NCI-H460 (cell line): ENCODE measurements at regions not wholly inside any gene's neighbourhood (a gene's known extent, or its start where the extent isn't known, plus 50 kb on each side); places are given as distances from the start of the nearest gene placed in this dataset.

Source experiments
- DNase-seq: peaks from one replicate; pipeline ENCODE4 v3.0.0-alpha.2; 2016; ENCODE audit warnings: low read depth; ENCODE audit errors: extremely low read depth

DNA sequence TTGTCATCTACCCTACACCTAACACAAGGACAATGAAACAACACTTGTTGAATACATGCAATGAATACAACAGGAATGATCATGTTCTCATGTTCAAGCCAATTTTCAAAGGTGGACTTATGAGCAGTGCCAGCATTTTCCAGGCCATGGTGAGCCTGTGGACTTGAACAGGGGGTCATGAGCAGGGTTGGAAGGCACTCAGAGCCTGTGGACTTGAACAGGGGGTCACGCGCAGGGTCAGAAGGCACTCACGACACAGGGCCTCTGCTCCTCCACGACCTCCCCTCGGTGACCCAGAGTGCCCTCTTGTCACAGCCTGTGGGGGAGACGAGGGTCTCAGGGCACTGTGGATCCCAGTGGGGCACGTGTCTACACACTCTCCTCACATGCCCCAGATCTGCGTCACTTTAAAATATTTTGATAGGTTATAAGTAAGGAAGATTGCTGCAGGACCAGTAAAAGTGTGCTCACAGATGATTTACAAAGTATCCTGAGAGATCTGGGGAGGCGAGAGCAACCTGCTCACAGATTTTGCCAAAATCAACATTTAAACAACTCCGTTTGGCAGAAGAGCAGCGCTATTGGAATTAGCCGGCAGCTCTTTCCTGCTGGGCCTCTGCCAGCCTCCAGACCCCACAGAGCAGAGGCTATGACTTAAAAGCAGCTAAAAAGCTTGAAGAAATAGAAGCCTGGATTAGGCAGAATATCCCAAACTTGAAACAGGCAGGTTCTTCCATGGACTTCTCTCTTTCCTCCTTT, 121.9 kb downstream of the TMEM18 start:
- no peak for DNase-seq

DNA sequence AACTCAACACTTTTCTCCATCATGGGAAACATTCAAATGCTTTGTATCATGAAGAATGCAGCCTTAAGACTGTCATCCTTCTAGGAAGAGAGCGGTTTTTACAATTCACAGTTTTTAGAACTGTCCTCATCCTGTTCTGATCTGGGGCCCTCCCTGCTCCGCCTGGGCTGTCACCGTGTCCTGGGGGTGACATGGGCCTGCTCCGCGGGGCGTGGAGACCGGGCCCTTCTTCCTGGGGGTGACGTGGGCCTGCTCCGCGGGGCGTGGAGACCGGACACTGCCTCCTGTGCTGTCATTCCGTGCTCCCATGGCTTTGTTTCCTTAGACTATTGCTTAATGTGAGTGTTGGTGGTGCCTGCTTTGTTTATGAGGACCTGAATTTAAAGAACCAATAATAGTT, 122.8 kb downstream of the TMEM18 start:
- DNase-seq, result no peak

DNA sequence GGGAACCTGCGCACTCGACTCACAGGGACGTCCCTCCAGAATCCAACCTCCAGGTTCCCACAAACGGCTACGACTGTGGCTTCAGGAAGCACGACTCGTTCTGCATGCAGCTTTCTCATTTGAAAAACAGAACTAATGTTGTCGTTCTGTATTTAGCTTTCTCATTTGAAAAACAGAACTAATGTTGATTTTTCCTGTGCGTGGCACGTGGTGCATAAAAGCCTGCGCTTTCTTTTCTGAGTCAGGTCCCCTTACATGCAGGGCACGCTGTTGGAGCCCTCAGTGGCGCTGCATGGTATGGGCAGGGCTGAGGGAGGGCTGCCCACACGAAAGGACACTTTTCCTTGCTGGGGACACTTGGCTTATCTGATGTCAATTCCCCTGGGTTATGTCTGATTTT, 124.3 kb downstream of the TMEM18 start:
- DNase-seq, result no peak

DNA sequence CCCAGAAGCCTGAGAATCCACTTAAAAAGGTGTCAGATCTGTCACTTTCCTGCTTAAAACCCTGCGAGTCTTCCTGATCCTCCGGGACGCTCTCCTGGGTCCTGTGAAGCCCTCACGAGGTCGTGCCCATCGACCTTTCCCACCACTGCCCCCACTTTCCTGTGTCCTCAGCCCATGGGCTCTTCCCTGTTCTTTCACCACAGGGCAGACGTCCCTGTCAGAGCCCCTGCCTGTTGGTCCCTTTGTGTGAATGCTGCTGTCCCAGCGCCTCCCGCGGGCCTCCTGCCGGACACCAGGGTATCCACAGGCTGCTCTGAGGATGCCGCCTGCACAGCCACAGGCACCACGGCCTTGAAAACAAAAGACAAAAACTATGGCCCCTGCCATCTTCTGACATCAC, 125.6 kb downstream of the TMEM18 start:
- DNase-seq, result no peak

DNA sequence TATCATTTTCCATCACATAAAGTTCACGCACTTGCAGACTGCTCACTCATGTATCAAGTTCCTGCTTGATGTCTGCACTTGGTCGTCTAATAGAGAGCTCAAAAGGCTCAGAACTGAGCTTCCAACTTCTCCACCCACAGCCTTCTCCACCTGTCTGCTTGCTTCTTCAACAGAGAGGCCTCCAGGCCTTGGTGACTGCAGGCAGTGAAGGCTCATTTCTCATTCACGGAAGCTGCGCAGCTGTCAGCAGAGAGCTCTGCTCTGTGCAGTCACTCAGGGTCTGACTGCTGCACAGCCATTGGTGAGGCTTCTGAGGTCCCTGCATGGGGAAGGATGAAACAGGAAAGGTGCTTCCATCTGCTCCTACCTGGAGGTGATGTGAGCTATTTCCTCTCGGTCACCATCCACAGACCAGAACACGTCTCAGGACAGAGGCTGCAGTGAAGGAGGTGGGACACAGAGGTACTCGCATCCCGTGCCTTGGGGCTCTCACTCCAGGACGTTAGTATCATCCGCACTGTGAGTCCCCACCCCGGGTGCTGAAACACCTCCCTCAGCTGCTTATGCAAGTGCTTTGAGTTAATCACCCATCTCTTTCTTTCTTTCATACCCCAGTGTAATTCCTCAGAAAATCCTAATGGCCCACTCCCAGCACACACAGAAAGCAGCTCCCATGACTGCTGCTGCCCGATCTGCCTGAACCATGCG, 126.2 kb downstream of the TMEM18 start:
- no peak for DNase-seq

DNA sequence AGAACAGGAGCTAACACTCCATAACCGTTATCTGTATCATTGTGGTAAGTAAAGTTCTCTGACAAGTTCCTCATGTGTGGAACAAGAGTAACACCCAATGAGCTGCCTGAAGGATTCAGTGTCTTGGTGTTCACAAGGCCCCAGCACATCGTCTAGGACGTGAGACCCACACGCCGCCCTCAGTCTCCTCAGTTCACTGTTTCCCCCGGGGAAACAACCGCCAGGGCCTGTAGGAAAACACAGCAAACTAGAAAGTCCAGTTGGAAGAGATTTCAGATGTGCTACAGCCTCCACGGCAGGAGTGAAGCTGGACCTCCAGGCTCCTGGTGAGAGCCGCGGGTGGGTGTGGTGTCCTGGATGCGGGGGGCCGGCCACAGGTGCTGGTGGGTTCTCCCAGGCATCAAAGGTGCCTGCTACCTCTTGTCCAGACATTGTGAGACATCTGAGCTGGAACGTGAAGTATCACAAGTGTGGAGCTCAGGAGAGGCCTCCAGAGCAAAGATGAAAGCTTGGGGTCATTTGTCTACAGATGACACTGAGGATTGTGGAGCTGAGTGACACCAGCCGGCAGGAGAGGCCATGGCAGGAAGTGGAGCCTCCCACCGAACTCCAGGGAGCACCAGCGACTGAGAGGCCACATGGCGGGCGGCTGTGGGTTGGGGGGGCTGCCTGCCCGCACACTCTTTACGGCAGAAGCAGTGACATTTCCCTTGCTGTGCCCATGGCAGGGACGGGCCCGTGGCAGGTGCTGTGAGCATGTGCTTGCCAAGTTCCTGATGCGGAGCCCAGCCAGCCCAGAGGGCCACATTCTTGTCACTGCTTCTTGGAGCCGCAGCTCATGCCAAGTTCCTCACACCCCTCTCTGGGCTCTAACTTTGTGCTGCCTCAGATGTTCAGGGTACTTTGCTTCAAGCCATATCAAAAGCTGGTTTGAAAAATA, 131.2 kb downstream of the TMEM18 start:
- DNase-seq, result no peak

DNA sequence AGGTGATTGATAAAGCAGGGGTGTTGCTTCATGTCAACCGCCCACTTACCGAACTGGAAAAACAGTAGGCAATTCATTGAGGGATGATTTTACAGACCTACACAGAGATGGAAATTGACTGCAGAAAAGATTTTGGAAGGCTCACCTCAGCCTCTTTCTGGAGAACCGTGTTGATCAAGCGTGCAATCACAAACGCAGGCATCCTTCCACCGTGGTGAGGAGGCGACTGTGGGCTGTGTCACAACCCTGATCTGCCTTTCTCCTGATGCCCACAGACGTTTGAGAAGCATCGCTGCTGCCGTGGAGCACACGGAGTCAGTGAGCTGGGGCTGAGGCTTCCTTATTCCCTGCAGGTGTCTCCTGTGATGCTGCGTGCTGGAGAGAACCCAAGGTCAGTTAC, 132.0 kb downstream of the TMEM18 start:
- no peak for DNase-seq

DNA sequence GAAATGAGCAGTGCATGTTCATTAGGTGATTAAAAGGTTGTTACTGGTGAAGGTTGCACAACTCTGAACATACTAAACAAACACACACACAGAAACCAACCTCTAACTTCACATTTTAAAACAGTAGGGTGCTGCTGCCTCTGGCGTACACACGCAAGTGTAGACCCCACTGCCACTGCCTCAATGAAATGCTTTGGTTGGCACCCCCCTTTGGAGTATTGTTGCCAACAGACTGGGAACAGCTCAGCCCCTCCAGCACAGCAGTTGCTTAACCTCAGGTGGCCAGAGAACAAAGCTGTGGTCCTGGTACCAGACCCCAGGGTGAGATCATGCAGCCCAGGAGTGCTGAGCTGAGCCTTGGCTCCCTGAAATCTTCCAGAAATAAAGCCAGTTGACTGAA, 138.6 kb downstream of the TMEM18 start:
- DNase-seq, result no peak

DNA sequence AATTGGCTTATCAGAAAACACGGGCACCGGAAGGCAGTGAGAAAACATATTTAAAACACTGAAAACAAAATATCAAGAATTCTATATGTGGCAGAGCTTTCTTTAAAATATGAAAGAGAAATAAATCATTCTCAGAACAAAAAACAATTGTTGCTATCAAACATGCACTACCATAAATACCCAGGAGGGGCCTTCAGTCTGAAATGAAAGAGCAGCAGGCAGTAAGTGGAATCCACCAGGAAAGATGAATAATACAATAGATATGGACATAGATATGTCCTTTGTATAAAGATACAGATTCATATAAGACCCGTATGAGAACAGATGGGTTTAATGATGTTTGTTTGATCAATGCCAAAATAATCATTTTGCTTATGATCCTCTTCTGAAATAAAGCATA, 142.0 kb downstream of the TMEM18 start:
- DNase-seq, result no peak

DNA sequence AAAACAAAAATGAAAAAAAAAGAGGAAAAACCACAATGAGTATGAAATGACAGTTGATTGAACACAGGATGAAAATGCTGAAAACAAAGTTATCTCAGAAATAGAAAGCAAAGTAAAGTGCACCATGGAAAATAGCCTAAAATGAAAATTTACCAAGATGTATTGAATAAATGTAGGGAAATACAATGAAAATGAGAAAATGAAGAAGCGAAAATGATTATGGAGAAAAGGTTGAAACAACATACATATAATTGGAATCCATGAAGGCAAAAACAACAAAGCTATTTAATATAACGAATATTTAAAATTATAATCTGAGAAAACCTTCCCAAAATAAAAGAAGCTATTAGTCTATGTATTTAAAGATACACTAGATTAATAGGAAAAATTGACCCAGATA, 147.4 kb downstream of the TMEM18 start:
- no peak for DNase-seq

DNA sequence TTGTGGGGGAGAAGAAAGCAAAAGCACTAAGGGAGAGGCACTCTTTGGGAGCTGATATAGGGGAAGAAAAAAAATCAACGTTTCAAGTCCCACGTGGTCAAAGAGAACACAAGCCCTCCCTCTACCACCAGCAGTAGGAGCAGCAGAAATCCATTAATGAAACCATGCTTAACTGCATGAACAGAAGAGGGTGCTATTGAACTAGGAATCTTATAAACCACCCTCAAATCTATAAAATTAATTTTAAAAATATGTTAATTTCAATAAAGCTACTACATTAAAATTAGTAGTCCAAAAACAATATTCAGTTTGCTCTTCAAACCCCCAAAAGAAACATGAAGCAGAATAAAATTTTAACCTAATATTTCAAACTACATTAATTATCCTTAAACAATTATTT, 147.8 kb downstream of the TMEM18 start:
- DNase-seq, result no peak

DNA sequence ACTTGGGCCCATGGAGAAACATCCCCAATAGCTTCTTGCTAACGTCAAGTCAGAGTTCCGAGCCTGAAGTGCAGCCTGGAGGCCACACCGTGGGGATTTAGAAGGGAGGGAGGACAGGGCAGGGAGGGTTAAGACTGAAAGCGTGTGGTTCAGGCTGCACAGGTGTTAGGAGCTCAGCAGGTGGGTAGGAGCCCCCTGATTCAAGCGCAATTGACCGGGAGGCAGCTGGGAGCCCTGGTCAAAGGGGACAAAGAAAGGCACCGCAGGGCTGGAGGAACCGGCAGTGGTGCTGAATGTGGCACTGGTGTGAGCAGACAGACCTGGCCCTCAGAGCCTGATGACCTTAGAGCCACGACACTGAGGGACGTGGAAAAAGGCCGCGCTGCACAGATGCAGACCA, 149.6 kb downstream of the TMEM18 start:
- DNase-seq, result no peak

DNA sequence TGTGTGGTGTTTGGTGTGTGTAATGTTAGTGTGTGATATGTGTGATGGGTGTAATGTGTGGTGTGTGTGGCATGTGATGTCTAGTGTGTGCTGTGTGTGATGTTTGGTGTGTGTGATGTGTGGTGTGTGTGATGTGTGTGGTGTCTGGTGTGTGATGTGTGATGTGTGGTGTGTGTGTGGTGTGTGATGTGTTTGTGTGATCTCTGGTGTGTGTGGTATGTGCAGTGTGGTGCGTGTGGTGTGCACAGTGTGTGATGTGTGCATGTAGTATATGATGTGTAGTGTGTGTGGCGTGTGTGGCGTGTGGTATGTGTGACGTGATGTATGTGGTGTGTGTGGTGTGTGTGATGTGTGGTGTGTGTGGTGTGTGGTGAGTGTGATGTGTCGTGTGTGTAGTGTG, 150.3 kb downstream of the TMEM18 start:
- no peak for DNase-seq

DNA sequence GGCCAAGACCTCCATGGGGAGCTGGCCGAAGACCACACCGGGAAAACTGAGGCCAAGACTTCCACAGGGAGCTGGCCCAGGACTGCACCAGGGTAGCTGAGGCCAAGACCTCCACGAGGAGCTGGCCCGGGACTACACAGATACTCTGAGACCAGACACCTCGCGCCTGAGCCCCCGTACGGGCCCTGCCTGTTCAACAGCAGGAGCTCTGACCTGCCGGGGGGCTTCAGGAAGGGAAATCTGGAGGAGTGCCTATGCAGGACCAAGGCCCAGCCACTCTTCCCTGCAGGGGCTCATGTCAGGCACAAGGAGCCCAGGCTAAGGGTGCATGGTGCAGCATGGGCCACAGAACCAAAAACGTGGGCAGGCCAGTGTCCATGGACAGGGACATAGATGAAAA, 151.6 kb downstream of the TMEM18 start:
- DNase-seq, result no peak

DNA sequence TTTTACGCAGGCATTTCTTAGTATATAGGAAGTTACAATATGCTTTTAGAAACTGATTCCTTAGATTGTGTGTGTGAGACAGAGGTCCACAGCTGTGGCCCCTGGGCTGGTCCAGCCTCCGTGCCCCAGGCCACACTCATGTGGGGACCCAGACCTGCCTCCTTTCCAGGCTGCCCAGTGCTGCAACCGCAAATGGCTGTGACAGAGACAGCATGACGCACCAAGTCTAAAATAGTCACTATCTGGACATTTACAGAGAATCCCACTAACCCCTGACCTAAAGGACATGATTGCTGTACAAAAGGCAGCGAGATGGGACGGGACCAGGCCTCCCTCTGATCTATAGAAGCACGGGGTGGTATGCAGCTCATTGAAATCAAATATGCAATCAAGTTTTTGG, 152.2 kb downstream of the TMEM18 start:
- no peak for DNase-seq

DNA sequence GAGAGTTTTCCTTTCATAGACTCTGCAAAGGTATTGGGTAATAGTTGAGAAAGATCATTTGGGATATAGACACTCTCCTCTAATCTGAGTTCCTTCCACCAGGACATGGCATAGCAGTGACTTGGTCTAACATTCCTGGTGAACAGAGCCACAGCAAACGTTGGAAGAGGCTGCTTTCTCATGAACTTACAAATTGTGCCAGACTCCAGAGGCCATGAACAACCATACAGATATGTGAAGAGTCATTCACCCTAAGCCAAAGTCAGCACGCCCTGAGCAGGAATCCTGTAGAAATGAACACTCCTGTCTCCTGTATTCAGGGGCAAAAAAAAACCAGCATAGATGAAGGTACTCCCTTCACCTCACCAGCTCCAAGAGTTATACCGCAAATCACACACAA, 152.8 kb downstream of the TMEM18 start:
- DNase-seq, result no peak

DNA sequence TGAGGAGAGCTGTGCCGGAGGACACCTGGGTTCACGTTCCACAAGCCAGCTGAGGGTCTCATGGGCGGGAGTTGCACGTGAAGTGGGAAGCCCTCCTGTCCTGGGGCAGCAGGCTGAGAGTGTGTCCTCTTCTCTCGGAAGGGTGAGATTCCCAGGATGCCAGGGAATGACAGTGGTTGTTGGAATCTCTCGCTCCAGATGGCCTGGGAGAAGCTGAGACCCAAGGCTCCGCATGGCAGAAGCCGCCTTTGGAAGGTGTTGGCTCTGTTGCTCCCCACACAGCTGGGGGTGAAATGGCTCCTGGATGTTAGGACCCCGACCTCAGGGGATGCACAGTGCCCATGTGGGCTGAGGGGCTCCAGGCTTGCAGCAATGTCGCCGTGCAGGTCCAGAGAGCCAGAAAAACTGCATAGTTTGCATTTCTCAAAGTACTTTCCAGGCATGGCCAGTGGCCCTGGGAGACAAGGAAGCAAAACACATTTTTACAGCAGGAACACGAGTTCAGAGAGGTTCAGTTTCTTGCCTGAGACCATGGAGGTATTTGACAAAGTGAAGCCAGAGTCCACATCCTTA, 153.4 kb downstream of the TMEM18 start:
- DNase-seq, result no peak

DNA sequence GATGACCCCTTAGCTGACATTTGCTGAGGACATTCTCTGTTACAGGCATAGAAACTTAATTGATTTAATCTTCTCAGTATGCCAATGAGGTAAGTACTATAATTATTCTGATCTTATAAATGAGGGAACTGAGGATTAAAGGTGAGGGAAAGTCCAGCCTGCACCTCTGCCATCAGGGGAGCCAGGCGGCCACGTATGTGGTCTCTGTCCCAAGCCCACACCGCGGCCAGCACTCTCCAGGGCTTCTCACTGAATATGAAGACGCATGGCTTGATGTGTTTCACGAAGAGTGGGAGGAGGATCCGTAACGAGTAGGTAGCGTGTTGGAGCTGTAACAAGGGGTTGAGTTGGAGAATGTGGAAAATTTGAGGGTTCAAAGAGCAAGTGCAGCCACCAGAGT, 154.4 kb downstream of the TMEM18 start:
- DNase-seq, result no peak

DNA sequence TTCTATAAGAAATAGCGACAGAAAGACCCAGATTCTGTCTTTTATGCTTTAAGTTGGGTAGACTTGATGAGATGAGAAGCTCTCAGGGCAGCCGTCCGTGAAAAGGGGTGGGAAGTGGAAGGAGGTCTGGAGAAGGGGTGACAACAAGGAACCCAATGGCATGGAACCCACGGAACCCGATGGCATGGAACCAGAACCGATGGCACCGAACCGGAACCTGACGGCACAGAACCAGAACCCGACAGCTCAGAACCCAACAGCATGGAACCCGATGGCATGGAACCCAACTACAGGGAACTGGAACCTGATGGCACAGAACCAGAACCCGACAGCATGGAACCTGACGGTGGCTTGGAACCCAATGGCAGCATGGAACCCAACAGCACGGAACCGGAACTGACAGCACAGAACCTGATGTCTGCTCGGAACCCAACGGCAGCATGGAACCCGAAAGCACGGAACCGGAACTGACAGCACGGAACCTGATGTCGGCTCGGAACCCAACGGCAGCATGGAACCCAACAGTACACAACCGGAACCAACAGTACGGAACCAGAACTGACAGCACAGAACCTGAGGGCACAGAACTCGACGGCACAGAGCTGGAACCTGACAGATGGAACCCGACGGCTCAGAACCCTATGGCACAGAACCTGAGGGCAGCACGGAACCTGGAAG, 155.2 kb downstream of the TMEM18 start:
- no peak for DNase-seq

DNA sequence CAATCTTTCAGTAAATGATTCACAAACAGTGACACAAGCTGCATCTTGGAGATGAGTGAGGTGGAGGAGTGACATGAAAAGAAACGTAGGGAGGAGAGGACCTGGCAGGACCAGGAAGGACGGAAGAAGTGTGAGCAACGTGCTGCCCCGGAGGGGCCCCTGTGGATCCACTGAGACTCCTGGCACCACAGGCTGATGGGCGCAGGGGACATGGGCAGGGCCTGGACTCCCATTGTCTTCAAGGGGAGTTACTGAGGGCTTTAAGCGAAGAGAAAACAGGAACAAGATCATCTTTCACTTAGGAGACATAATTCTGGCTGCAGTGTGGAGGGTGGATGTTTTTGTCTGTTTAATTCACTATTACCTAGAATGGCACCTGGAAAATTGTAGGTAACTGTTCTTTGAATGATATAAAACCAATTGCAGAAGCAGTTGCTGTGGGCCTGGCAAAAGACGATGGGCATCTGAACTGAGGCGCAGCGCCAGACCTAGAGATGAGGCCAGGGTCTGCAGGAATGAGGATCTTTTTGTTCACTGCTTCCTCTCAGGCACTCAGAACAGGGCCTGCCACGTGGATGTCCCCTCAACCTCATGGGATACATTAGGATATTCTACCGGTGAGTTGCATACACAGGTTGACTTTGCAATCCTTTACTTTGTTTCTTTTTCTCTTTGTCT, 156.4 kb downstream of the TMEM18 start:
- no peak for DNase-seq
